ENCODE measurements at regions not wholly inside any gene's neighbourhood (a gene's known extent, or its start where the extent isn't known, plus 50 kb on each side); places are given as distances from the start of the nearest gene placed in this dataset.

DNA sequence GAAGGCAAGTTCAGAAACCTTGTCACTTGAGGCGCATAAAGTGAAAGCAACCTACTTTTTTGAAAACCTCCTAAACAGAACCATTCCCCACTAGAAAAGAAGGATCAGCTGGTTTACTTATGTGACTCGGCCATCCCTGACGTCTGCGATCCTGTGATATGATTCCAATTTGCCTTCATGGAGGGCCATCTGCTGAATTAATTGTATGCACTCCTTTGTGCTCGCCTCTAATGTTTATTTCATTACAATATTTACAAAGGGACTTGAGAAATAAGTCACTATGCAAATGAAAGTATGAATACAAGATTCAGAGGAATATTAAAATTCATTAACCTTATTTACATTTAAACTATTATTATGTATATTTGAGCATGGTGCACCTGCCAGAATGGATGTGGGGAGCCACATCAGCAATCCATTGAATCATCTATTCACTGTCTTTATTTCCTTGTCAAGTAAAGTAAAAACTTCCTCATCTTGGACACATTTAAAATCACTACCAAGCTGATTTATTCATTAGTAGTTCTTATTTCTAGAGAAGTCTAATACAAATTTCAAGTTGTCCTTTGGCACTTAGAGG lies 96.5 kb downstream of the RBM43 start:
- Histone ChIP-seq H3K27me3 (no peaks in the 10 kb centered on the region), H3K27ac (replicated peaks in 1 of 4) (no peak overlapping the region), H3K4me1 (no peaks in the 10 kb centered on the region), H3K9me3 (no peaks in the 10 kb centered on the region), H3K4me3 (no peak overlapping the region), H3K36me3 (no peaks in the 10 kb centered on the region)
- TF ChIP-seq, protein P1, sequence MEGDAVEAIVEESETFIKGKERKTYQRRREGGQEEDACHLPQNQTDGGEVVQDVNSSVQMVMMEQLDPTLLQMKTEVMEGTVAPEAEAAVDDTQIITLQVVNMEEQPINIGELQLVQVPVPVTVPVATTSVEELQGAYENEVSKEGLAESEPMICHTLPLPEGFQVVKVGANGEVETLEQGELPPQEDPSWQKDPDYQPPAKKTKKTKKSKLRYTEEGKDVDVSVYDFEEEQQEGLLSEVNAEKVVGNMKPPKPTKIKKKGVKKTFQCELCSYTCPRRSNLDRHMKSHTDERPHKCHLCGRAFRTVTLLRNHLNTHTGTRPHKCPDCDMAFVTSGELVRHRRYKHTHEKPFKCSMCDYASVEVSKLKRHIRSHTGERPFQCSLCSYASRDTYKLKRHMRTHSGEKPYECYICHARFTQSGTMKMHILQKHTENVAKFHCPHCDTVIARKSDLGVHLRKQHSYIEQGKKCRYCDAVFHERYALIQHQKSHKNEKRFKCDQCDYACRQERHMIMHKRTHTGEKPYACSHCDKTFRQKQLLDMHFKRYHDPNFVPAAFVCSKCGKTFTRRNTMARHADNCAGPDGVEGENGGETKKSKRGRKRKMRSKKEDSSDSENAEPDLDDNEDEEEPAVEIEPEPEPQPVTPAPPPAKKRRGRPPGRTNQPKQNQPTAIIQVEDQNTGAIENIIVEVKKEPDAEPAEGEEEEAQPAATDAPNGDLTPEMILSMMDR (IDR thresholded peaks at IDR 0.05), result no peak
- TF ChIP-seq EP300 (IDR thresholded peaks at IDR 0.05) (no peak), POLR2AphosphoS5 (IDR thresholded peaks at IDR 0.05) (no peak)
- DNase-seq (ENCODE audit: extremely low spot score), result no peak
- intact Hi-C loops (cut with DNase I), result no loop called here
- WGBS, result 94% methylated on average over 5 of the region's 5 CpGs

DNA sequence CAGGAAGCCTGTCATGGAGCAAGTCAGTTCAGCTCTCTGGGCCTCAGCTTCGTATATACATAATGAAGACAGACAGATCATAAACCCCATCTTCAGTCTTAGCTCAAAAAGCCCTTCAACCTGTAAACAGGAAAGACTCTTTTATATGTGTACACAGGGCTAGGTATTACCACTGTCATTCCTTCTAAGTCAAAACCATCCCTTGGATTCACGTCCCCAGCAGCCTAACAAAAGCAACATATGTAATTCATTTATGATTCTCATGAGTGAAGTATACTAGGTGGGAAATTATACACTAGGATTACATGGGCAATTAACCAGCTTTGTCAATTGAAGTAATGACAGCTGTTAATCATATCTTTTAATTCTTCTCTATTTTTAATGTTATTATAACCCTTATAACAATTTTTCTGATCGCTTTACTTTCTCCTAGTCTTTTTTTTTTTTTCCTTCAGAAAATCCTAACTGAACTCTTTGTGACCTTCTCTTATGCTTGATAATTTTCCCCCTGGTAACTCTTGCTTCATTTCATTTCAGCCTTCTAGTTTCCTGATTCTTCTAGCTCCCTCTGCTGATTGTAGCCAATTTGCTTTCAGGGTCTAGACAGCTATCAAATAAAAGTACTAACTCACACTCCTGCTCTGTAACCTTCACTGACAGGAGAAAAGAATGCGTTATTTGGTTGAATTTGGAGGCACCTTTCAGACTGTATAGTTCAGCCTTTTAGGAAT lies 99.7 kb downstream of the RBM43 start:
- no peaks in the 10 kb centered on the region for H3K27me3 ChIP-seq
- WGBS, result 76% methylated on average over 4 of the region's 4 CpGs
- H3K4me1 ChIP-seq, result no peaks in the 10 kb centered on the region

DNA sequence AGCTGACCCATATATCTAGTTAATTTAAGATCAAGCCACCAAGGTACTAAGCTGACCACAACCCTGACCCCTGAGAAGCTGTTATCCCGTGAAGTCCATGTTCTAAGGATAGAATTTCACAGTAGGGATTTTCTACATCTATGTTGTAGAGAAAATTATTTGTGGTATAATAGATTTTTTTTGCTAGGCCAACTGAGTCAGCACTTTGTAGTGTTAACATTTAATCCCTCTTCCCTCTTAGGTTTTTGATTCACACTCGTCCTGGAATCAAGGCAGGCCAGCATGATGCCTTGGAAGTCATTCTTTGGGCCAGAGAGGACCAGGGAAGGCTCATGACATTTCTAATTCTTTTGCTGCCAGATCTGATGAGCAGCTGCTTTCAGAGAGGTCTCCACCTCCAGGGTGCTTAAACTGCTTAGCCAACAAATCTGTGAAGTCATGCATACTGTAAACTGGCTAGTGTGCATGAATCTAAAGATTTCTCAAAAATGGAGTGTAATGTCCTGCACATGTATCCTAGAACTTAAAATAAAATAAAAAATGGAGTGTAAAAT lies 102.5 kb downstream of the RBM43 start:
- Histone ChIP-seq H3K9me3 (no peaks in the 10 kb centered on the region), H3K27ac (replicated peaks in 1 of 4) (no peak overlapping the region), H3K27me3 (no peaks in the 10 kb centered on the region), H3K36me3 (no peaks in the 10 kb centered on the region), H3K4me1 (no peaks in the 10 kb centered on the region), H3K4me3 (no peak overlapping the region)
- WGBS, result 74% methylated on average over 2 of the region's 2 CpGs
- TF ChIP-seq POLR2AphosphoS5 (IDR thresholded peaks at IDR 0.05) (no peak), EP300 (IDR thresholded peaks at IDR 0.05) (no peak), POLR2A (IDR thresholded peaks at IDR 0.05; ENCODE audit: low read depth) (no peak)
- TF ChIP-seq, protein P1 (IDR thresholded peaks at IDR 0.05), result no peak
- peak; percentile 47 for DNase-seq (ENCODE audit: extremely low spot score)
- intact Hi-C loops (cut with DNase I), result no loop called here

More for the DNA sequence above, 99.7 kb downstream of the RBM43 start:
- TF ChIP-seq, protein P1 (IDR thresholded peaks at IDR 0.05), result peak in 1 of 3 experiments; percentile 6
- no peak for TF ChIP-seq POLR2AphosphoS5 (IDR thresholded peaks at IDR 0.05)
- Histone ChIP-seq H3K36me3 (no peaks in the 10 kb centered on the region), H3K4me3 (no peak overlapping the region), H3K27ac (replicated peaks in 1 of 4) (no peak overlapping the region), H3K9me3 (no peaks in the 10 kb centered on the region)
- DNase-seq (ENCODE audit: extremely low spot score), result no peak
- intact Hi-C loops (cut with DNase I), result no loop called here

DNA sequence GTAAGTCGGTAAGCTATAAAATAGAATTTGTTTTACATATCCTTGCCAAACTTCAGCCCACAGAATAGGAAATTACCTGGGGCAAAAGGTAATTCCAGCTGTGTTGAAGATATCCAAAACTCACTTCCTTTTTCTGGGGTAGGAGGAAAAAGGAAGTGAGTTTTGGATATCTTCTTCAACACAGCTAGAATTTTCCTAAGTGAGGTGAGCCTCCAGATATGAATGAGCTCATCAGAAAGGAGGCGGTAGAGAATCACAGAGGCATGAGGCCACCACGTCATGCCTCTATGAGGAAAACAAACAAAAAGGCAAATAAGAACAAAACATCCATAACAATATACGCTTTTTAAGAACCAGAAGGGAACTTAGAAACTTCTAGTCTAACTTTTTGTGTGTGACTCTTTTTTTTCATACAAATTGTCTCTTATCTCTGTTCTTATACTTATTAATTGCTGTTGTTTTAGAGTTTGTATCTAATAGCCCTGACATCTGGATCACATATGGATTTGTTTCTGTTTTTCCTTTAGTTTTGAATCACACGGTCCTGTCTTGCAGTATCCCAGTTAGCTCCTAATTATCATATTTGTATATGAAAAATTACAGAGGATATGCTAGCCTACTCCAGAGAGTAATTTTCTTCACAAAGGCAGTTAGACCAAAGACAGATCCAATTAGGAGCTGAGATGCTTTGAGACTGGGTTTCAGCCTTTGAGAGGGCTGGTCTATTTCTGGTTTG lies 104.5 kb downstream of the RBM43 start:
- intact Hi-C loops (cut with DNase I), result no loop called here
- no peaks in the 10 kb centered on the region for H3K36me3 ChIP-seq
- no peaks in the 10 kb centered on the region for H3K4me1 ChIP-seq
- no peak overlapping the region for H3K4me3 ChIP-seq
- no peaks in the 10 kb centered on the region for H3K9me3 ChIP-seq
- 76% methylated on average over 5 of the region's 5 CpGs for WGBS
- H3K27me3 ChIP-seq, result no peaks in the 10 kb centered on the region
- no peak for TF ChIP-seq POLR2AphosphoS5 (IDR thresholded peaks at IDR 0.05)
- TF ChIP-seq EP300 (IDR thresholded peaks at IDR 0.05), result no peak
- TF ChIP-seq POLR2A (IDR thresholded peaks at IDR 0.05; ENCODE audit: low read depth), result no peak
- TF ChIP-seq, protein P1 (IDR thresholded peaks at IDR 0.05), result no peak
- no peak for DNase-seq (ENCODE audit: extremely low spot score)
- H3K27ac ChIP-seq (replicated peaks in 1 of 4), result no peak overlapping the region

Data from esophagus muscularis mucosa (tissue), 4 donors.